Middle frontal gyrus (tissue), 1 donor: ENCODE measurements at regions not wholly inside any gene's neighbourhood (a gene's known extent, or its start where the extent isn't known, plus 50 kb on each side); places are given as distances from the start of the nearest gene placed in this dataset.

Source experiments
- DNase-seq: peaks from one replicate; pipeline ENCODE4 v3.0.0-alpha.2; 2015; ENCODE audit warnings: low spot score; ENCODE audit errors: extremely low spot score

DNA sequence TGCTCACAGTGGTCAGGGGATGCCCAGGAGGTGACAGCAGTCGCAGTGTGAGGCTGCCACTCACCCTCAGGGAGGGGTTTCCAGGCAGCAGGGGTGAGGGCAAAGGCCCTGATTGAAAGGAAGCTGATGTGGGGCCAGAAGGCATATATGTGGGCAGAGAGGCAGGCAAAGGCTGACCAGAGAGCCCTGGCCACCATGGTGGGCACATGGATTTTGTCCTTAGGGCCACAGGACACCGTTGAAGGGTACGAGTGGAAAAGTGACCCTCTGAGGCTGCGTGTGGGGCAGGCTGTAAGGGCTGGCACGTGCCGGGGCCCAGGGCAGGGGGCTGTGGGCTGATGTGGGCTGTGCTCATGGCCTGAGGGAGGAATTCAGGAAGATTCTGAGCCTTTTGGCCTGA, 57.5 kb upstream of the ZNF32 start:
- DNase-seq, result no peak

DNA sequence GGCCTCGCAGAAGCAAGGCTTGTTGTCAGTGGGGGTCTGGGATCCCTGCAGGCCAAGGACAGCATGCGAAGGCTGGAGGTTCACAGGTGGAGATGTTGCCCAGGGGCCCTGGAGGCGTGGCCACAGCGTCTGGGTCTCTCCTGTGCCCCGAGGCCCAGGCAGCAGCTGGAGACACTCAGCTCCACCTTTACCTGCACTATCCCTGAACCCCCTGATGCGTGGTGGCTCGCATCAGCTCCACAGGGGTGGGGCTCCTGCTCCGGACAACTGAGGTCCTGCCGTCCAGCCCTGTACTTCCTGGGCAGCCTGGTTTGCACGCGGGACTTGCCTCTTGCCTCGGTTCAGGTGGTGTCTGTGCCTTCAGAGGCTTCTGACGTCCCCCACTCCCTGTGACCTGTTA, 54.6 kb upstream of the ZNF32 start:
- DNase-seq, result no peak

DNA sequence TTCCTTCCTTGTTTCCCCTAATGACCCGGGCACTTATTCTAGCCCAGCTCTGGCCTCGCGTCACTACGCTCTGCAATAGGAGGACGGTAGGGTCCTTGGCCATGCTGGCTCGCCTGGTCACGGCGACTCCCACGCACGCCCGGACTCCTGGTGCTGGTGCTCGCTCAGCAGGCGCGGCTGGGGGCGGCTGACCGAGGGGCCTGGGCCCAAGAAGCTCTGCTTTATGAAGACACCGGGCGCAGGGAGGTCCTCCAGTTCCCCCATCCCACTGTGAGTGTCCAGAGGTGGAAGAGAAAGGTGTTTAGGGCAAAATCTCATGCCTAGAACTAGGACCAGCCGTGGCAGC, 54.2 kb upstream of the ZNF32 start:
- DNase-seq, result no peak

- no peak for DNase-seq
These were observed 53.7 kb upstream of the ZNF32 start for GRCh38 chr10:43702213-43702935.

GRCh38 chr10:43701295-43701694, 52.6 kb upstream of the ZNF32 start:
- no peak for DNase-seq

DNA sequence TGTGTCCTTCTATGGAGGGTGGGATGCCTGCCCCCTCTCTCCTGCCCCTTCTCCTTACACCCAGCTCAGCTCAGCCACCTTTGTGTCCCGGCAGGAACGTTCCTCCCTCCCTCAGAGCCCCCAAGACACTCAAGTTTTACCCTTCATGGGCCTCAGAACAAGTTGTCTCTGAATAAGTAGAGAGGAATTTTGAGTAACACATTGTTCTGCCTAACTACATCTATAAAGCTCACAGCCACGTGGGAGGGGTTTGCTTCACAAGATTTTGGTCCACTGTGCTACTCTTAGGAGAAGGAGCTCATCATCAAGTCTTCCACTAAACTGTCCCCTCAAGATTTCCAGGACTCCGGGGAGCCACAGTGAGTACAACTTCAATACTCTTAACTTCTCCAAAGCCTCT, 51.6 kb upstream of the ZNF32 start:
- DNase-seq, result no peak

- no peak for DNase-seq
These were observed 50.8 kb upstream of the ZNF32 start for GRCh38 chr10:43699516-43699915.
